Tibial nerve (tissue), 3 donors: ENCODE measurements at regions not wholly inside any gene's neighbourhood (a gene's known extent, or its start where the extent isn't known, plus 50 kb on each side); places are given as distances from the start of the nearest gene placed in this dataset.
"Not testable (repeated sequence)": the region's sequence is repeated elsewhere in the genome, so short reads cannot be mapped to it uniquely, and the experiment has no call there.

Source experiments
- CTCF ChIP-seq, 5 experiments: fragments of 200-600 bp in 3 of 5; fragments of 450-650 bp in 2 of 5; sonication (generic) in 3 of 5; IDR thresholded peaks; one replicate each; pipeline ENCODE4 v1.5.1; 2016 to 2019; ENCODE audit warnings: antibody characterized with exemption in 5 of 5, mild to moderate bottlenecking in 3 of 5, moderate library complexity in 2 of 5
- POLR2A ChIP-seq, 2 donors: fragments of 450-650 bp; IDR thresholded peaks; one replicate each; pipeline ENCODE4 v1.6.1; 2017; ENCODE audit warnings: antibody characterized with exemption in 2 of 2, mild to moderate bottlenecking in 2 of 2, moderate library complexity in 2 of 2

DNA sequence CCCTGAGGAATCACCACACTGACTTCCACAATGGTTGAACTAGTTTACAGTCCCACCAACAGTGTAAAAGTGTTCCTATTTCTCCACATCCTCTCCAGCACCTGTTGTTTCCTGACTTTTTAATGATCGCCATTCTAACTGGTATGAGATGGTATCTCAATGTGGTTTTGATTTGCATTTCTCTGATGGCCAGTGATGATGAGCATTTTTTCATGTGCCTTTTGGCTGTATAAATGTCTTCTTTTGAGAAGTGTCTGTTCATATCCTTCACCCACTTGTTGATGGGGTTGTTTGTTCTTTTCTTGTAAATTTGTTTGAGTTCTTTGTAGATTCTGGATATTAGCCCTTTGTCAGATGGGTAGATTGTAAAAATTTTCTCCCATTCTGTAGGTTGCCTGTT is 106.9 kb upstream of the TMEM164 start:
- not testable (repeated sequence) for TF ChIP-seq POLR2A, CTCF (IDR thresholded peaks at IDR 0.05)
